ENCODE measurements at regions not wholly inside any gene's neighbourhood (a gene's known extent, or its start where the extent isn't known, plus 50 kb on each side); places are given as distances from the start of the nearest gene placed in this dataset.
A peak's percentile ranks its signal among the peaks of the same experiment; 100 is the strongest.

- Mint-ChIP-seq H3K36me3 (ENCODE audit: insufficient read depth in 2 of 2) (no peaks in the 10 kb centered on the region), H3K27me3 (ENCODE audit: low read depth) (peaks cover 29% of the 10 kb centered on the region), H3K27ac (peak overlapping the region; percentile 75), H3K4me3 (no peak overlapping the region), H3K4me1 (ENCODE audit: low read depth) (no peaks in the 10 kb centered on the region), H3K9me3 (no peaks in the 10 kb centered on the region)
- ATAC-seq (replicated peaks in 1 of 2), result peak in 1 of 2 donors; percentile 72
- no peak for DNase-seq
Measured at GRCh38 chr13:111011899-111012298, 97.0 kb upstream of the ANKRD10 start.

GRCh38 chr13:111008351-111008750 is 93.5 kb upstream of the ANKRD10 start:
- Mint-ChIP-seq H3K36me3 (ENCODE audit: insufficient read depth in 2 of 2) (no peaks in the 10 kb centered on the region), H3K4me3 (no peak overlapping the region), H3K4me1 (ENCODE audit: low read depth) (no peaks in the 10 kb centered on the region), H3K9me3 (no peaks in the 10 kb centered on the region), H3K27ac (no peak overlapping the region), H3K27me3 (ENCODE audit: low read depth) (peaks cover 22% of the 10 kb centered on the region)
- DNase-seq (no peak), ATAC-seq (replicated peaks in 1 of 2) (no peak)

DNA sequence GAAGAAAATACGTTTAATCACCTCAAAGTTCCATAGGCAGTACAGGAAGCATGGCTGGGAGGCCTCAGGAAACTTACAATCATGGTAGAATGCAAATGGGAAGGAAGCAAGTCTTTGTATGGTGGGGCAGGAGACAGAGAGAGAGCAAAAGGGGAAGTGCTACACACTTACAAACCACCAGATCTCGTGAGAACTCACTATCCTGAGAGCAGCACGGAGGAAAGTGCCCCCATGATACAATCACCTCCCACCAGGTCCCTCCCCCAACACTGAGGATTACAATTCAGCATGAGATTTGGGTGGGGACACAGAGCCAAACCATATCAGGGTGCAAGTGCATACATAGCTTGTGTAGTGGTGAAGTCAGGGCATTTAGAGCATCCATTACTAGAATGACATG is 92.3 kb upstream of the ANKRD10 start:
- peaks cover 14% of the 10 kb centered on the region for H3K27me3 Mint-ChIP-seq (ENCODE audit: low read depth)
- H3K9me3 Mint-ChIP-seq, result no peaks in the 10 kb centered on the region
- no peak for DNase-seq
- no peaks in the 10 kb centered on the region for H3K36me3 Mint-ChIP-seq (ENCODE audit: insufficient read depth in 2 of 2)
- H3K27ac Mint-ChIP-seq, result no peak overlapping the region
- no peak overlapping the region for H3K4me3 Mint-ChIP-seq
- no peaks in the 10 kb centered on the region for H3K4me1 Mint-ChIP-seq (ENCODE audit: low read depth)
- no peak for ATAC-seq (replicated peaks in 1 of 2)

DNA sequence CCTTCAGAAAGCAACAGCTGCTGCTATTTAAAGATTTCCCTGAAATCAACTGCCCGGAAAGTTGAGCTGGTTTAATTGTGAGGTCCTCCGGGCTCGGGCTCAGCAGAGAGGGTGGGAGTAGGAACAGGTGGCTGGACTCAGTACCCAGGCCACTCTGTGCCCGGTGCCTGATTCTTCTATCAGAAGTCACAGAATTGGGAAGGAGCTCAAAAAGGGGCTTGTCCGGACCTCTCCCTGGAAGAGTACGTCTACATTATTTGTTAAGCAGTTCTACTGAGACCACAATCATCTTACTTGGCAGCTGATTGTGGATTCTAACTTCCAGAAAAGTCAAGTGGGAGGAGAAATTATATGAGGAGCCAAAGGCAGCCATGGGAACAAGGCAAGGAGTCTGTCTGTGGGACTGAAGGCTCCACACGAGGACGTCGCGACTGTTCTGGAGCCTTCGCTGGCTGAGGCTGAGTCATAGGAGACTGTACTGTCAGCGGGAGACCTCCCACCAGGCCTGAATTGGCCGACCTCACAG is 91.7 kb upstream of the ANKRD10 start:
- Mint-ChIP-seq H3K9me3 (no peaks in the 10 kb centered on the region), H3K27ac (no peak overlapping the region), H3K36me3 (ENCODE audit: insufficient read depth in 2 of 2) (no peaks in the 10 kb centered on the region), H3K4me3 (no peak overlapping the region), H3K4me1 (ENCODE audit: low read depth) (no peaks in the 10 kb centered on the region), H3K27me3 (ENCODE audit: low read depth) (peaks cover 8% of the 10 kb centered on the region)
- DNase-seq (no peak), ATAC-seq (replicated peaks in 1 of 2) (no peak)

DNA sequence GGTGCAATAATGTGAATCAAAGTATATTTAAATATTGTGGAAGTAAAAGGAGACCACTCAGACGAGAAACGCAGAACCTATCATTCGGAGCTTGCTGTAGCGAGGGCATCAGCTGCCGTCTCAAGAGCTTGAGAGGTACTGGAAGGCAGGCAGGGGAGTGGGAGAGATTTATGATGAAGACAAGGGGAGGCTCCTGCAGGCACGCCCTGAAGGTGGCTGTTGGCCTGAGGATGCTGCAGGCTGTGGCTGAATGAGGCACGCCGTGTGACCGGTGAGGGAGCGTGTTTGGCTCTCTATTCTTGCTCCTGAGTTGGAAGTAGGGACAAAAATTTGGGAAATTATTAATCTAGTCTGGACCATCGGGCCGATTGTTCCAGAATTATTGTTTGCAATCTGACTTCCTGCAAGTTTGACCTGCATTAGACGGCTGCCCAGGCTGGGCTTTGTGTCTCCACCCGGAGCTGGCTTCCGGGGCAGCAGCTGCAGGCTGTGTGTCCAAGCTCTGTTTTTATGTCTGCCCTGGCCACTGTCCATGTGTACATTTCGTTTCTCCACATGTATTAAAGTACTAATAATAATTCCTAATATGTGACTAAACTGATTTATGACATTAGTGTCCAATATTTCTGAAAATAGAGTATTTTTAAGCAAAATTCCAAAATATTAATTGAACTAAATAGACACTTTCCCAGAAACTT is 91.1 kb upstream of the ANKRD10 start:
- ATAC-seq (replicated peaks in 1 of 2) (no peak), DNase-seq (no peak)
- Mint-ChIP-seq H3K36me3 (ENCODE audit: insufficient read depth in 2 of 2) (no peaks in the 10 kb centered on the region), H3K27ac (no peak overlapping the region), H3K4me3 (no peak overlapping the region), H3K9me3 (no peaks in the 10 kb centered on the region), H3K27me3 (ENCODE audit: low read depth) (peaks cover 6% of the 10 kb centered on the region), H3K4me1 (ENCODE audit: low read depth) (no peaks in the 10 kb centered on the region)

DNA sequence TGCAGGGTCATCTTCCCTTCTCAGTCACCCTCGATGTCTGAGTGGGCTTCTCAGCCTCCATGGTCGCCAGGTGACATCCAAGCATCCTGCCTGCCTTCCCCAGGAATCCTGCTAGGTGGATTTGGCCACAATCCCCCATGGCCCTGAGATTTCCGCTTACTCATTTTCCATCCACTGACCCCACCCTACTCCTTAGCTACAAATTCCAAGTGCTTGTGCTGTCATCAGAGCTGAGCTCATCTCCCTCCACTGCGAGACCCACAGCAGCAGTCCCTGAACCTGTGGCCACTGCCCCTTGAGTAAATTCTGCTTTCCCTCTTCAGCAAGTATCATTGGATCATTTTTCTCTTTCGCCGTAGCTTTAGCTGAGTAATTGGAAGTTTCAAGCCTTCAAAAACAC is 90.5 kb upstream of the ANKRD10 start:
- H3K27me3 Mint-ChIP-seq (ENCODE audit: low read depth), result peaks cover 6% of the 10 kb centered on the region
- H3K4me1 Mint-ChIP-seq (ENCODE audit: low read depth), result no peaks in the 10 kb centered on the region
- no peak overlapping the region for H3K4me3 Mint-ChIP-seq
- ATAC-seq (replicated peaks in 1 of 2) (no peak), DNase-seq (no peak)
- H3K36me3 Mint-ChIP-seq (ENCODE audit: insufficient read depth in 2 of 2), result no peaks in the 10 kb centered on the region
- H3K27ac Mint-ChIP-seq, result no peak overlapping the region
- H3K9me3 Mint-ChIP-seq, result no peaks in the 10 kb centered on the region

DNA sequence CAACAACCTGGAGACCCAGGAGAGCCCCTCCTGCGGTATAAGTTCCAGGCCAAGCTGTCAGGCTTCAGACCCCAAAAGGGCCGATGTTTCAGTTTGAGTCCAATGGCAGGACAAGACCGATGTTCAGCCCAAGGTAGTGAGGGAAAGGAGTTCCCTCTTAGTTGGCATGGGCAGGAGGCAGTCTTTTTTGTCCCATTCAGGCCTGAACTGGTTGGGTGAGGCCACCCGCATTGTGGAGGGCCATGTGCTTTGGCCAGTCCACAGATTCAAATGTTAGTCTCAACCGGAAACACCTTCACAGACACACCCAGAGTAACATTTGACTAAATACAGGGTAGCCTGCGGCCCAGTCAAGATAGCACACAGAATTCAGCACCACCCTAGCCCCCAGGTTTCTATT is 89.6 kb upstream of the ANKRD10 start:
- DNase-seq (no peak), ATAC-seq (replicated peaks in 1 of 2) (no peak)
- Mint-ChIP-seq H3K36me3 (ENCODE audit: insufficient read depth in 2 of 2) (no peaks in the 10 kb centered on the region), H3K4me3 (no peak overlapping the region), H3K9me3 (no peaks in the 10 kb centered on the region), H3K4me1 (ENCODE audit: low read depth) (no peaks in the 10 kb centered on the region), H3K27ac (no peak overlapping the region), H3K27me3 (ENCODE audit: low read depth) (peaks cover 6% of the 10 kb centered on the region)

DNA sequence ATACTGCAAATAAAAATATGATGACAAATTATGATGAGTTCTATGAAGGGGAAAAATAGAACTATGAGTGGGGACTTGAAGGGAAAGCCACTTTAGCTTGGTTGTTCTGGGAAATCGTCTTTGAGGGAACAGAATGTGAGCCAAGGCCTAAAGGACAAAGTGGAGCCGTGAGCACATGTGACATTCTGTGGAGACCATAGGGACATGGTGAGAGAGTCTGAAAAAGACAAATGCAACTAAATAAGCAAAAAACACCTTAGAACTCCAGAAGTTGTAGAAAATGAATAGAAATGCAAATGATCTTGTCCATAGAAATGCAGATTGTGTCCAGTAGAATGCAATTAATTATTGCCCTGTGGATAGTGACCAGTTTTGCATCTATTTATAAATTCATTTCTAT is 86.8 kb upstream of the ANKRD10 start:
- Mint-ChIP-seq H3K4me1 (ENCODE audit: low read depth) (no peaks in the 10 kb centered on the region), H3K27me3 (ENCODE audit: low read depth) (peaks cover 27% of the 10 kb centered on the region), H3K36me3 (ENCODE audit: insufficient read depth in 2 of 2) (no peaks in the 10 kb centered on the region), H3K9me3 (no peaks in the 10 kb centered on the region), H3K4me3 (no peak overlapping the region), H3K27ac (no peak overlapping the region)
- no peak for DNase-seq
- no peak for ATAC-seq (replicated peaks in 1 of 2)

- DNase-seq (no peak), ATAC-seq (replicated peaks in 1 of 2) (no peak)
- Mint-ChIP-seq H3K27ac (no peak overlapping the region), H3K4me1 (ENCODE audit: low read depth) (no peaks in the 10 kb centered on the region), H3K27me3 (ENCODE audit: low read depth) (peaks cover 55% of the 10 kb centered on the region), H3K9me3 (no peaks in the 10 kb centered on the region), H3K36me3 (ENCODE audit: insufficient read depth in 2 of 2) (no peaks in the 10 kb centered on the region), H3K4me3 (no peak overlapping the region)
Measured at GRCh38 chr13:110993788-110994187, 78.9 kb upstream of the ANKRD10 start.

DNA sequence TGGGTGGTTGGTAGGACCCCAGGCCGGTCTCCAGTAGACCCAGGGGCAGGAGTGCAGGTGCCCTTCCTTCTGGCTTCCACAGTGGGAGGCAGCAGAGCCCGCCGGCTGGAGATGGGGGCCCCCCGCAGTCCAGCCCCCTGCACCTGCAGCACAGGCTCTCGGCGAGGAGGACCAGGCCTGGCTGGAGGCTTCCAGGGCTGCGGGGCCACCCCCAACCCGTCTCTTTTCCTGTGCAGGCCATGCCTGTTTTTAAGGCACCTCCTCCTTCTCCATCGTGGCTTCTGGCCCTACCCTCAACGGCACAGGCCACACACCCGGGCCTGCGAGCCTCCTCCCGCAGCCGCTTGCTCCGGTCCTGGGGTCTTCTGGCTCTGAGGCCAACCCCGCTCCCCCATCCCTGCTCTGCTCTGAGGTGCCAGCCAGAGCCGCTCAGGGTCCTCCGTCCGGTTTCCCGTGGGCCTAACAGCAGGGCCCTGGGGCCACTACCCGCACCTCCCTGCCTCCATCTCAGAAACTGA is 77.2 kb upstream of the ANKRD10 start:
- Mint-ChIP-seq H3K36me3 (ENCODE audit: insufficient read depth in 2 of 2) (no peaks in the 10 kb centered on the region), H3K9me3 (no peaks in the 10 kb centered on the region), H3K4me1 (ENCODE audit: low read depth) (no peaks in the 10 kb centered on the region), H3K27ac (no peak overlapping the region), H3K27me3 (ENCODE audit: low read depth) (peaks cover 53% of the 10 kb centered on the region), H3K4me3 (no peak overlapping the region)
- no peak for ATAC-seq (replicated peaks in 1 of 2)
- no peak for DNase-seq

DNA sequence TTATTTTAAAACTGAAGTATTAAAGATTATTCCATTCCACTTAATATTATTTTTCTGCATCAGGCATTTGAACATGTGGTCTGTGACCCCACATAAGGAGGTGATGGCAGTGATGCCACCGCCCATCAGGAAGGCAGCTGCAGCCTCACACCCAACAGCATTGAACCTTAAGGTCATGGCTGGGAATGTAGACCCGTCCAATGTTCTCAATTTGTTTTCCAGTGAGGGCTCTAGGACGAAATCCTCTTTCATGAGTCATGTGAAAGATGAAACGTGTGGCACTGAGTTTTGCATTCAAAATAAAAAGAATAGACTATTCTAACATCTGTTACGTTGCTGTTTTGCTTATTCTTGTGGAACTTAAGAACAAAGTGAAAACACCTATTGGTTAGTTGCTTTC is 74.5 kb upstream of the ANKRD10 start:
- peaks cover 50% of the 10 kb centered on the region for H3K27me3 Mint-ChIP-seq (ENCODE audit: low read depth)
- ATAC-seq (replicated peaks in 1 of 2) (no peak), DNase-seq (no peak)
- no peak overlapping the region for H3K4me3 Mint-ChIP-seq
- H3K27ac Mint-ChIP-seq, result no peak overlapping the region
- H3K9me3 Mint-ChIP-seq, result no peaks in the 10 kb centered on the region
- H3K4me1 Mint-ChIP-seq (ENCODE audit: low read depth), result no peaks in the 10 kb centered on the region
- no peaks in the 10 kb centered on the region for H3K36me3 Mint-ChIP-seq (ENCODE audit: insufficient read depth in 2 of 2)

DNA sequence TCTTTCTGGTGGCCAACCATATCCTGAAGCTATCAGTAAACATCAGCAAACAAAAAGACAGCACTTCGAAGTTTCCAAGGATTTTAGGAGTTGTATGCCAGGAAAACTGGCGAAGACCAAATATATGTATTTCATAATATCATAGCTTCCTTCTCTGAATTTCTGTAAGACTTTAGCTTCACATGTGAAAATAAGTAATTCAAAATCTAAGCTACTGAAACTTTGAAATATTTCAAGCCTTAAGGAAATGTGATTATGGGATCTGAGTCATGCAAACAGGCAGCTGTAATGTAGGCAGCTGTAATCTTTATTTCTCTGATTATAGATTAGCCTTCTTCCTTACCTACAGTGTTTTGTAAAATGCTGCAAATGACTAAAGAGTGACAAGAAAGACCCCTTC is 70.7 kb upstream of the ANKRD10 start:
- ATAC-seq (replicated peaks in 1 of 2) (no peak), DNase-seq (no peak)
- H3K4me1 Mint-ChIP-seq (ENCODE audit: low read depth), result no peaks in the 10 kb centered on the region
- no peaks in the 10 kb centered on the region for H3K9me3 Mint-ChIP-seq
- H3K27me3 Mint-ChIP-seq (ENCODE audit: low read depth), result peaks cover 63% of the 10 kb centered on the region
- no peak overlapping the region for H3K27ac Mint-ChIP-seq
- no peaks in the 10 kb centered on the region for H3K36me3 Mint-ChIP-seq (ENCODE audit: insufficient read depth in 2 of 2)
- no peak overlapping the region for H3K4me3 Mint-ChIP-seq

- Mint-ChIP-seq H3K36me3 (ENCODE audit: insufficient read depth in 2 of 2) (no peaks in the 10 kb centered on the region), H3K9me3 (no peaks in the 10 kb centered on the region), H3K27ac (no peak overlapping the region), H3K4me3 (no peak overlapping the region), H3K27me3 (ENCODE audit: low read depth) (peaks cover 63% of the 10 kb centered on the region), H3K4me1 (ENCODE audit: low read depth) (no peaks in the 10 kb centered on the region)
- DNase-seq (no peak), ATAC-seq (replicated peaks in 1 of 2) (no peak)
Measured at GRCh38 chr13:110984798-110985197, 69.9 kb upstream of the ANKRD10 start.

GRCh38 chr13:110984381-110984780 is 69.5 kb upstream of the ANKRD10 start:
- DNase-seq (no peak), ATAC-seq (replicated peaks in 1 of 2) (no peak)
- Mint-ChIP-seq H3K36me3 (ENCODE audit: insufficient read depth in 2 of 2) (no peaks in the 10 kb centered on the region), H3K4me1 (ENCODE audit: low read depth) (no peaks in the 10 kb centered on the region), H3K9me3 (peaks cover 0 to 2% of the 10 kb centered on the region in 2 donors), H3K27ac (no peak overlapping the region), H3K27me3 (ENCODE audit: low read depth) (peaks cover 63% of the 10 kb centered on the region), H3K4me3 (no peak overlapping the region)
